Psoas muscle (tissue), 7 donors: ENCODE measurements at regions not wholly inside any gene's neighbourhood (a gene's known extent, or its start where the extent isn't known, plus 50 kb on each side); places are given as distances from the start of the nearest gene placed in this dataset.
"Not testable (repeated sequence)": the region's sequence is repeated elsewhere in the genome, so short reads cannot be mapped to it uniquely, and the experiment has no call there.

Experiments used
- ATAC-seq, 4 donors: fragments of 200-7000 bp; cut with Tn5 transposase; one replicate each; pipeline ENCODE4 v1.9.1; 2020; ENCODE audit warnings: moderate library complexity in 3 of 4, mild to moderate bottlenecking in 2 of 4
- DNase-seq, 2 donors: peaks; one replicate each; pipeline ENCODE4 v3.0.0-alpha.2; 2020
- H3K27ac ChIP-seq: fragments of 200-600 bp; one replicate; pipeline ENCODE4 v1.8.0; 2022
- H3K27me3 ChIP-seq, 3 donors: fragments of 200-600 bp in 1 of 3; one replicate each; pipeline versions ENCODE4 v1.6.1 to v1.8.0; 2013 to 2022; ENCODE audit warnings: low read length in 2 of 3, mild to moderate bottlenecking in 2 of 3, moderate library complexity in 1 of 3; ENCODE audit not compliant: insufficient read depth in 3 of 3
- H3K36me3 ChIP-seq, 2 donors: fragments of 200-600 bp in 1 of 2; one replicate each; pipeline versions ENCODE4 v1.6.1 to v1.8.0; 2013 to 2022; ENCODE audit warnings: low read depth in 1 of 2, mild to moderate bottlenecking in 1 of 2, moderate library complexity in 1 of 2; ENCODE audit not compliant: insufficient read depth in 1 of 2
- H3K4me1 ChIP-seq: fragments of 200-600 bp; one replicate; pipeline ENCODE4 v1.8.0; 2022
- H3K4me3 ChIP-seq: fragments of 200-600 bp; one replicate; pipeline ENCODE4 v1.8.0; 2022; ENCODE audit warnings: mild to moderate bottlenecking
- H3K9me3 ChIP-seq: fragments of 200-600 bp; one replicate; pipeline ENCODE4 v1.8.0; 2022
- WGBS, 3 donors: extraction: QIAGEN DNeasy Blood & Tissue Kit; methylation state at CpG; one replicate each; pipeline versions ENCODE4 v1.1.6 to v1.1.7; 2013; 5-methylcytosine and 5-hydroxymethylcytosine counted together
- intact Hi-C, 2 donors: fragments of 100-400 bp; cut with DNase I; formaldehyde crosslinking; loops; one replicate each; pipeline versions ENCODE4 v1.11.0 to v1.14.2; 2022
- TF ChIP-seq, protein P1 (sequence below): fragments of 200-600 bp; IDR thresholded peaks from one replicate; pipeline ENCODE4 v1.8.0; 2022; ENCODE audit warnings: antibody characterized with exemption
- donor health status: healthy with polysubstance abuse.
- donor health status: DM: no; HTN: no; CAD: no; lungs with moderate emphysema.
- donor health status: Bipolar disorder and iron deficiency.
- donor health status: healthy.
- donor health status: DM: yes; HTN: yes; CAD: no.
- donor health status: DM: no; HTN: no; CAD: no.
- donor health status: DM: yes; HTN: yes; CAD: no.

- TF ChIP-seq, protein P1, sequence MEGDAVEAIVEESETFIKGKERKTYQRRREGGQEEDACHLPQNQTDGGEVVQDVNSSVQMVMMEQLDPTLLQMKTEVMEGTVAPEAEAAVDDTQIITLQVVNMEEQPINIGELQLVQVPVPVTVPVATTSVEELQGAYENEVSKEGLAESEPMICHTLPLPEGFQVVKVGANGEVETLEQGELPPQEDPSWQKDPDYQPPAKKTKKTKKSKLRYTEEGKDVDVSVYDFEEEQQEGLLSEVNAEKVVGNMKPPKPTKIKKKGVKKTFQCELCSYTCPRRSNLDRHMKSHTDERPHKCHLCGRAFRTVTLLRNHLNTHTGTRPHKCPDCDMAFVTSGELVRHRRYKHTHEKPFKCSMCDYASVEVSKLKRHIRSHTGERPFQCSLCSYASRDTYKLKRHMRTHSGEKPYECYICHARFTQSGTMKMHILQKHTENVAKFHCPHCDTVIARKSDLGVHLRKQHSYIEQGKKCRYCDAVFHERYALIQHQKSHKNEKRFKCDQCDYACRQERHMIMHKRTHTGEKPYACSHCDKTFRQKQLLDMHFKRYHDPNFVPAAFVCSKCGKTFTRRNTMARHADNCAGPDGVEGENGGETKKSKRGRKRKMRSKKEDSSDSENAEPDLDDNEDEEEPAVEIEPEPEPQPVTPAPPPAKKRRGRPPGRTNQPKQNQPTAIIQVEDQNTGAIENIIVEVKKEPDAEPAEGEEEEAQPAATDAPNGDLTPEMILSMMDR = no peak
- Histone ChIP-seq H3K36me3 (no peaks in the 10 kb centered on the region), H3K4me3 (no peak overlapping the region), H3K27me3 (no peaks in the 10 kb centered on the region), H3K4me1 (no peaks in the 10 kb centered on the region), H3K9me3 (no peaks in the 10 kb centered on the region), H3K27ac (no peak overlapping the region)
- ATAC-seq (no peak), DNase-seq (no peak)
- intact Hi-C loops = no loop called here
- 49 to 61% (median 52%) methylated on average over 15 of the region's 15 CpGs for WGBS, 3 donors
Observed at GRCh38 chr7:69534461-69535041, 63.7 kb upstream of the AUTS2 start.

DNA sequence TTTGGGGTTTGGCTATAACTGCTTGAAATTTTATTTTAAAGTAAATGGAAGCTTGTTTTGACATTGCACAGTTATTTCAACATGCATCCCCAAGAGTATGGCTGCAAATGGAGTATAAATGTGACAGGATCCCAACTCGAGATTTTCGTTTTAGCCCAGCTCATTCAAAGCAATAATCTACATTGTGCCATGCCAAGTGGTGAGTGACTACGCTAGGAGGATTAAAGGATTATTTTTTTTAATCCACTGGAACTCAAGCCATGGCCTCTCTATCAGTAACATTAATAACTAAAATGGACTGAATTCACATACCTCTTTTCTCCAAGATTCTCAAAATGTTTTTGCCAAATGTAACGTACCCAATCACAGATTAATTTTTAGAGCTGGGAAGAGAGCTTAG, 60.6 kb upstream of the AUTS2 start:
- ATAC-seq = no peak
- Histone ChIP-seq H3K36me3 (no peaks in the 10 kb centered on the region), H3K4me3 (no peak overlapping the region), H3K27me3 (no peaks in the 10 kb centered on the region), H3K9me3 (peaks cover 8% of the 10 kb centered on the region), H3K27ac (no peak overlapping the region), H3K4me1 (no peaks in the 10 kb centered on the region)
- intact Hi-C loops = no loop called here
- 46 to 52% (median 47%) methylated on average over 4 of the region's 4 CpGs for WGBS, 3 donors
- no peak for DNase-seq
- TF ChIP-seq, protein P1 = no peak

DNA sequence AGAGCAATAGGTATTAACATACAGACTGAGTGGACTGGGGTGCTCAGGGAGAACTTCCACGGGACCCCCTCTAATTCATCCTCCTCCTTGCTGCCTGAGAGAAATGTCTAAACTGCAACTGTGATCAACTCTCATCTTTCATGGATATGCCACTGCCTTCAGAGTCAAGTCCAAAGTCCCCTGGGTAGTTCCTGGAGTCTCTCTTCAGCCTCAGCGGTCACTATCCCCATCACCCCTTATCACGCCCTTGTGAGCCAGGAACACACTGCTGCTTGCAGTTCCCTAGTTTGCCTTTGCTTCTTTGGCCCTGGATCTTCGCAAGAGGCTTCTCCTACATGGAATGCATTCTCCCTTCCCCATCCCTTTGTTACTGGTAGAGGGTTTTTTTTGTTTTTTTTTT, 58.7 kb upstream of the AUTS2 start:
- Histone ChIP-seq H3K4me3 (no peak overlapping the region), H3K9me3 (peaks cover 8% of the 10 kb centered on the region), H3K36me3 (no peaks in the 10 kb centered on the region), H3K4me1 (no peaks in the 10 kb centered on the region), H3K27me3 (no peaks in the 10 kb centered on the region), H3K27ac (no peak overlapping the region)
- no peak for ATAC-seq
- DNase-seq = no peak
- TF ChIP-seq, protein P1 = no peak
- intact Hi-C loops = no loop called here
- WGBS, 3 donors = 80 to 88% (median 81%) methylated on average over 4 of the region's 4 CpGs

DNA sequence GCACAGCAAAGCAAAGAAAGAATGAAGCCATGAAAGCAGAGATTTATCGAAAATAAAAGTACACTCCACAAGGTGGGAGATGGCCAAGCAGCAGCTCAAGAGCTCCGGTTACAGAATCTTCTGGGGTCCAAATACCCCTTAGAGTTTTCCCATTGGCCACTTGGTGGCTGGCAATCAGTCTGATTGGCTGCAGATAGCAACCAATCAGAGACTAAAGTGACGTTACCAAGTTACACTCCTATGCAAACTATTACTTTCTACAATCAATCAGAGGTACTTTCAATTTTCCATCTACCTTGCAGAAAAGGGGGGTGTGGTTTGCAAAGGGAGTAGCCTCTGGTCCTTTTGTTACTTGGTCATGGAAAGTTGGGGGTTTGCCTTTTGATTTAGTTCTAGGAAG, 58.0 kb upstream of the AUTS2 start:
- ATAC-seq = no peak
- DNase-seq = no peak
- 78 to 86% (median 79%) methylated on average over 3 of the region's 3 CpGs for WGBS, 3 donors
- Histone ChIP-seq H3K4me3 (no peak overlapping the region), H3K36me3 (no peaks in the 10 kb centered on the region), H3K4me1 (no peaks in the 10 kb centered on the region), H3K9me3 (peaks cover 8% of the 10 kb centered on the region), H3K27me3 (no peaks in the 10 kb centered on the region), H3K27ac (no peak overlapping the region)
- intact Hi-C loops = no loop called here
- TF ChIP-seq, protein P1 = no peak

DNA sequence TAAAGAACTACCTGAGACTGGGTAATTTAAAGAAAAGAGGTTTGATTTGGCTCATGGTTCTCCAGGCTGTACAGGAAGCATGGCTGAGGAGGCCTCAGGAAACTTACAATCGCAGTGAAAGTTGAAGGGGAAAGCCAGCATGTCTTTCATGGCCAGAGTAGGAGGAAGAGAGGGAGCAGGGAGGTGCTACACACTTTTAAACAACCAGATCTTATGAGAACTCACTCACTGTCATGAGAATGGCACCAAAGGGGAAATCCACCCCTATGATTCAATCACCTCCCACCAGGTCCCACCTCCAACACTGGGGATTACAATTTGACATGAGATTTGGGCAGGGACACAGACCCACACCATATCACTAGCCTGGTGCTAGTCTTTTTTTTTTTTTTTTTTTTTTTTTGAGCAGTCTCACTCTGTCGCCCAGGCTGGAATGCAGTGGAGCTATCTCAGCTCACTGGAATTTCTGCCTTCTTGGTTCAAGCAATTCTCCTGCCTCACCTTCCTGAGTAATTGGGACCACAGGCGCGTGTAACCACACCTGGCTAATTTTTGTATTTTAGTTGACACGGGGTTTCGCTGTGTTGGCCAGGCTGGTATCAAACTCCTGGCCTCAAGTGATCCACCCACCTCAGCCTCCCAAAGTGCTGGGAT, 56.4 kb upstream of the AUTS2 start:
- H3K27me3 ChIP-seq, intact Hi-C loops, H3K27ac ChIP-seq, H3K4me1 ChIP-seq, H3K9me3 ChIP-seq, ATAC-seq, H3K36me3 ChIP-seq, H3K4me3 ChIP-seq, DNase-seq: not testable (repeated sequence)
- 82 to 93% (median 86%) methylated on average over 6 of the region's 6 CpGs for WGBS, 3 donors
